Bronchial epithelial cell (primary cell): ENCODE measurements at regions not wholly inside any gene's neighbourhood (a gene's known extent, or its start where the extent isn't known, plus 50 kb on each side); places are given as distances from the start of the nearest gene placed in this dataset.
A peak's percentile ranks its signal among the peaks of the same experiment; 100 is the strongest.
"Not testable (repeated sequence)": the region's sequence is repeated elsewhere in the genome, so short reads cannot be mapped to it uniquely, and the experiment has no call there.

Experiments used
- DNase-seq: peaks from one replicate; pipeline ENCODE4 v3.0.0-alpha.2; 2010; ENCODE audit warnings: low read depth
- FAIRE-seq: peaks from 2 replicates; lab custom pipeline; 2011; peaks lifted over from hg19 to GRCh38; lab: Jason Lieb, UNC
- H3K27me3 ChIP-seq: 2 replicates; pipeline ENCODE4 v1.5.1; 2011; ENCODE audit warnings: low read length; ENCODE audit not compliant: control insufficient read depth, insufficient read depth
- H3K36me3 ChIP-seq: 2 replicates; pipeline ENCODE4 v1.5.1; 2011; ENCODE audit warnings: low read length; ENCODE audit not compliant: control insufficient read depth, insufficient read depth
- H3K4me3 ChIP-seq: 2 replicates; pipeline ENCODE4 v1.5.1; 2011; ENCODE audit warnings: mild to moderate bottlenecking, low read depth, low read length, control low read depth
- CTCF ChIP-seq: IDR thresholded peaks from 2 replicates; pipeline ENCODE4 v1.5.1; 2011; ENCODE audit warnings: mild to moderate bottlenecking, moderate library complexity, low read length, control low read depth, inconsistent platforms; ENCODE audit not compliant: insufficient read depth, severe bottlenecking

DNA sequence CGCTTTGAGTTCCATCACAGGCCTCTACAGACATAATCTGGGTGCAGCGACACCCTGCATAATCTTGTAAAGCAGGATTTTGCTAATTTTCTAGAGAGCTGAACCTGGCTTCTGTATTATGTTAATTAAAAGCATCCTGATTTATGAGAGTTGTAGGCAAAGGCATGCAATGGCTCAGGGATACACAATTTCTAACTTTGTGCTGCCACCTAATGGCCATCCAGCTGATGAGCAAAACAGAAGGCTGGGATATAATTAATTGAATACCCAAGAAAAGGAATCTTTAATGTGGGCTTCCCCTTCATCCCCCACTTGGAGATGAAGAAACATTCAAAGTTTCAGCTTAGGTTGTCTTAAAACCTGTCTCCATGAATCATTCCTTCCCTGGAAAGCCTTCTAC, 78.1 kb downstream of the BMP15 start:
- Histone ChIP-seq H3K36me3 (no peaks in the 10 kb centered on the region), H3K27me3 (no peaks in the 10 kb centered on the region), H3K4me3 (no peak overlapping the region)
- DNase-seq (peak; percentile 28), FAIRE-seq (no peak)
- TF ChIP-seq CTCF, result peak; percentile 46

DNA sequence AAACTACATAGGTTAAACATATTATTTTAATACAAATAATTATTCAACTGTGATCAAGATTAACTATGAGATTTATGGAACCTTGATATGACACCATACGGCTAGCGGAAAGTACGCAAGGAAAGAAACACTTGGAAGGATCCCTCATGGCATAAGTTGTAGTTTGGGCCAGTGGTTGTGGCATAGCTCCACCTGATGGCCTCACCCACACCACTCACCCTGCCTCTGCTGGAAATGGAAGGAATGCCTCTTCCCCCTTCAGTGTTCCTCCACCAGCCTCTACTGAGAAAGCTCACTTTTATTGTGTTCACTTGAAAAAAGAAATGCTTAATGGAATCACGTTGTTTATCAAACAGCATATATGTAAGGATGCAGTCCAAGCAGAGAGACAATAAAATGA, 86.4 kb downstream of the BMP15 start:
- H3K36me3 ChIP-seq, result no peaks in the 10 kb centered on the region
- no peak overlapping the region for H3K4me3 ChIP-seq
- FAIRE-seq (no peak), DNase-seq (no peak)
- no peak for TF ChIP-seq CTCF
- no peaks in the 10 kb centered on the region for H3K27me3 ChIP-seq

DNA sequence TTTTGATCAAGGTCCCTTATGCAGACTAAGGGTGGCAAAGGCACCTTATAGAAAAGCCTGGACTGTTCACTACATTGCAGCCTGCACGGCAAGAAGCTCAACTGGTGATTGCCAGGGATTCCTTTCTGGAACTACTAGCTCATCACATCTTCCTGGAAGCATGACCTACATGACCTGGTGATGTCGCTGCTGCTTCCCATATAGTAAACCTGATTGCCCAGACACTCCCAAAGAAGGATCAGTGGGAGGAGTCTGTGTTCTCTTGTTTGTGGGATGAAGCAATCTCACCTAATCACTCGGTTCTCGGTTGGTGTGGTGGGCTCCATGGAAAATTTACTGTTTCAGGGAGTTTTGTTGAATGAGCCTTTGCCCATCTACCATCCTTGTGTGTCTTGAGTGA, 89.8 kb downstream of the BMP15 start:
- DNase-seq, H3K4me3 ChIP-seq: not testable (repeated sequence)
- FAIRE-seq, result peak; percentile 99

GRCh38 chrX:51001733-51002632, 91.4 kb downstream of the BMP15 start:
- H3K4me3 ChIP-seq, H3K36me3 ChIP-seq, H3K27me3 ChIP-seq, FAIRE-seq, DNase-seq: not testable (repeated sequence)

More for the DNA sequence above, 89.8 kb downstream of the BMP15 start:
- H3K36me3 ChIP-seq, H3K27me3 ChIP-seq: not testable (repeated sequence)

GRCh38 chrX:51006064-51006463, 95.5 kb downstream of the BMP15 start:
- peak; percentile 1 for DNase-seq
- Histone ChIP-seq H3K36me3 (no peaks in the 10 kb centered on the region), H3K27me3 (no peaks in the 10 kb centered on the region), H3K4me3 (no peak overlapping the region)
- TF ChIP-seq CTCF, result no peak
- FAIRE-seq, result no peak

GRCh38 chrX:51024106-51024696, 113.7 kb downstream of the BMP15 start:
- DNase-seq (peak; percentile 1), FAIRE-seq (no peak)
- no peak for TF ChIP-seq CTCF
- Histone ChIP-seq H3K4me3 (no peak overlapping the region), H3K36me3 (no peaks in the 10 kb centered on the region), H3K27me3 (no peaks in the 10 kb centered on the region)
